Ectodermal cell (in vitro differentiated cells): ENCODE measurements at regions not wholly inside any gene's neighbourhood (a gene's known extent, or its start where the extent isn't known, plus 50 kb on each side); places are given as distances from the start of the nearest gene placed in this dataset.
"Not testable (repeated sequence)": the region's sequence is repeated elsewhere in the genome, so short reads cannot be mapped to it uniquely, and the experiment has no call there.

Source experiments
- H3K27ac ChIP-seq: 2 replicates; pipeline ENCODE4 v1.7.0; 2013; ENCODE audit warnings: mild to moderate bottlenecking, low read depth, low read length; ENCODE audit not compliant: insufficient read depth, poor library complexity, severe bottlenecking
- H3K27me3 ChIP-seq: 2 replicates; pipeline ENCODE4 v1.7.0; 2013; ENCODE audit warnings: mild to moderate bottlenecking, low read length; ENCODE audit not compliant: insufficient read depth, control insufficient read depth, poor library complexity, severe bottlenecking
- H3K36me3 ChIP-seq: one replicate; pipeline ENCODE4 v1.7.0; 2013; ENCODE audit warnings: low read length; ENCODE audit not compliant: control insufficient read depth, insufficient read depth
- H3K4me1 ChIP-seq: one replicate; pipeline ENCODE4 v1.7.0; 2013; ENCODE audit warnings: low read length; ENCODE audit not compliant: control insufficient read depth, insufficient read depth
- H3K4me3 ChIP-seq: 2 replicates; pipeline ENCODE4 v1.7.0; 2013; ENCODE audit warnings: low read depth, low read length, control low read depth; ENCODE audit not compliant: insufficient read depth
- H3K9me3 ChIP-seq: 2 replicates; pipeline ENCODE4 v1.7.0; 2013; ENCODE audit warnings: mild to moderate bottlenecking, low read length, moderate library complexity; ENCODE audit not compliant: control insufficient read depth
- WGBS, 2 experiments: methylation state at CpG; one replicate each; pipeline ENCODE4 v1.1.7; 2013; ENCODE audit warnings: missing lambda C conversion rate in 2 of 2; 5-methylcytosine and 5-hydroxymethylcytosine counted together

- WGBS, 2 experiments: 92% methylated on average over 12 of the region's 13 CpGs
- not testable (repeated sequence) for H3K27me3 ChIP-seq, H3K27ac ChIP-seq
Observed at GRCh38 chr12:83929792-83930191, 982.8 kb downstream of the SLC6A15 start.

GRCh38 chr12:83920821-83921547 is 991.6 kb downstream of the SLC6A15 start:
- Histone ChIP-seq H3K27me3 (no peaks in the 10 kb centered on the region), H3K27ac (no peak overlapping the region), H3K4me3 (no peak overlapping the region), H3K9me3 (no peaks in the 10 kb centered on the region), H3K36me3 (no peaks in the 10 kb centered on the region), H3K4me1 (no peaks in the 10 kb centered on the region)
- WGBS, 2 experiments: 80 to 96% methylated on average over 1 to 2 of the region's 2 CpGs

More at GRCh38 chr12:83929792-83930191, 982.8 kb downstream of the SLC6A15 start:
- not testable (repeated sequence) for H3K4me1 ChIP-seq, H3K4me3 ChIP-seq, H3K9me3 ChIP-seq, H3K36me3 ChIP-seq

- Histone ChIP-seq H3K9me3 (no peaks in the 10 kb centered on the region), H3K27me3 (no peaks in the 10 kb centered on the region), H3K36me3 (no peaks in the 10 kb centered on the region), H3K4me1 (no peaks in the 10 kb centered on the region), H3K27ac (no peak overlapping the region), H3K4me3 (no peak overlapping the region)
- whole genome bisulfite sequencing, 2 experiments: 96% methylated on average over 2 of the region's 3 CpGs; no CpG with 5 or more reads in 1 of the 2 experiments
Observed at GRCh38 chr12:83919081-83919480, 993.5 kb downstream of the SLC6A15 start.

GRCh38 chr12:83904175-83904574 is 1008.4 kb downstream of the SLC6A15 start:
- Histone ChIP-seq H3K27ac (no peak overlapping the region), H3K9me3 (no peaks in the 10 kb centered on the region), H3K27me3 (no peaks in the 10 kb centered on the region), H3K4me1 (no peaks in the 10 kb centered on the region), H3K36me3 (no peaks in the 10 kb centered on the region), H3K4me3 (no peak overlapping the region)
- WGBS, 2 experiments: 78 to 95% methylated on average over 3 to 6 of the region's 6 CpGs

- Histone ChIP-seq H3K4me3 (no peak overlapping the region), H3K4me1 (no peaks in the 10 kb centered on the region), H3K9me3 (no peaks in the 10 kb centered on the region), H3K36me3 (no peaks in the 10 kb centered on the region), H3K27me3 (no peaks in the 10 kb centered on the region), H3K27ac (no peak overlapping the region)
- WGBS, 2 experiments: 83 to 94% methylated on average over 1 of the region's 2 CpGs
Observed at GRCh38 chr12:83896416-83896815, 1016.2 kb downstream of the SLC6A15 start.

- no peaks in the 10 kb centered on the region for H3K9me3 ChIP-seq
Observed at GRCh38 chr12:83893101-83893500, 1019.5 kb downstream of the SLC6A15 start.

GRCh38 chr12:83889745-83890144 is 1022.9 kb downstream of the SLC6A15 start:
- no peaks in the 10 kb centered on the region for H3K4me1 ChIP-seq

More at GRCh38 chr12:83893101-83893500, 1019.5 kb downstream of the SLC6A15 start:
- Histone ChIP-seq H3K4me3 (no peak overlapping the region), H3K27me3 (no peaks in the 10 kb centered on the region), H3K36me3 (no peaks in the 10 kb centered on the region), H3K27ac (no peak overlapping the region), H3K4me1 (no peaks in the 10 kb centered on the region)
- WGBS, 2 experiments: 43 to 55% methylated on average over 1 of the region's 1 CpG

GRCh38 chr12:83886479-83886878 is 1026.1 kb downstream of the SLC6A15 start:
- WGBS, 2 experiments: 90 to 93% methylated on average over 3 of the region's 3 CpGs
- H3K27me3 ChIP-seq: no peaks in the 10 kb centered on the region
- H3K27ac ChIP-seq: no peak overlapping the region
- no peaks in the 10 kb centered on the region for H3K4me1 ChIP-seq
- no peak overlapping the region for H3K4me3 ChIP-seq
- no peaks in the 10 kb centered on the region for H3K9me3 ChIP-seq
- H3K36me3 ChIP-seq: no peaks in the 10 kb centered on the region

More at GRCh38 chr12:83889745-83890144, 1022.9 kb downstream of the SLC6A15 start:
- Histone ChIP-seq H3K27me3 (no peaks in the 10 kb centered on the region), H3K4me3 (no peak overlapping the region), H3K36me3 (no peaks in the 10 kb centered on the region), H3K27ac (no peak overlapping the region), H3K9me3 (no peaks in the 10 kb centered on the region)

- 94 to 97% methylated on average over 20 of the region's 20 CpGs for WGBS, 2 experiments
- not testable (repeated sequence) for H3K27me3 ChIP-seq, H3K4me1 ChIP-seq, H3K27ac ChIP-seq, H3K4me3 ChIP-seq, H3K36me3 ChIP-seq, H3K9me3 ChIP-seq
Observed at GRCh38 chr12:83870921-83871599, 1041.5 kb downstream of the SLC6A15 start.

- Histone ChIP-seq H3K27me3 (no peaks in the 10 kb centered on the region), H3K27ac (no peak overlapping the region), H3K36me3 (no peaks in the 10 kb centered on the region), H3K4me3 (no peak overlapping the region), H3K9me3 (peaks cover 2% of the 10 kb centered on the region), H3K4me1 (no peaks in the 10 kb centered on the region)
- 91 to 100% methylated on average over 4 of the region's 4 CpGs for WGBS, 2 experiments
Observed at GRCh38 chr12:83866477-83866876, 1046.1 kb downstream of the SLC6A15 start.
